ENCODE measurements at regions not wholly inside any gene's neighbourhood (a gene's known extent, or its start where the extent isn't known, plus 50 kb on each side); places are given as distances from the start of the nearest gene placed in this dataset.

- DNase-seq (no peak), ATAC-seq (no peak)
- no peaks in the 10 kb centered on the region for H3K27me3 ChIP-seq
- no peak for TF ChIP-seq CTCF (IDR thresholded peaks at IDR 0.05)
- no peak overlapping the region for H3K4me3 ChIP-seq
- H3K36me3 ChIP-seq, result no peaks in the 10 kb centered on the region
- H3K27ac ChIP-seq, result no peak overlapping the region
- no peaks in the 10 kb centered on the region for H3K4me1 ChIP-seq
- 71% methylated on average over 5 of the region's 5 CpGs for WGBS, 2 donors
- intact Hi-C loops (cut with DNase I), result no loop called here
- no peaks in the 10 kb centered on the region for H3K9me3 ChIP-seq
These were observed 298.3 kb downstream of the RBM43 start for GRCh38 chr2:150963336-150963735.

DNA sequence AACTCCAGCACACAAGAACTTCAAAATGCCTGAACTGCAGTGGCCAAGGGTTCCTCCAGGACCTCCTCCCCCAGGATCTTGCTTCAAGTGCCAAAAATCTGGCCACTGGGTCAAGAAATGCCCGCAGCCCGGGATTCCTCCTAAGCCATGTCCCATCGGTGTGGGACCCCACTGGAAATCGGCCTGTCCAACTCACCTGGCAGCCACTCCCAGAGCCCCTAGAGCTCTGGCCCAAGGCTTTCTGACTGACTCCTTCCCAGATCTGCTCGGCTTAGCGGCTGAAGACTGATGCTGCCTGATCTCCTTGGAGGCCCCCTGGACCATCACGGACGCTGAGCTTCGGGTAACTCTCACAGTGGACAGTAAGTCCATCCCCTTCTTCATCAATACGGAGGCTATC, 306.4 kb downstream of the RBM43 start:
- intact Hi-C loops (cut with DNase I), result no loop called here
- Histone ChIP-seq H3K4me1 (no peaks in the 10 kb centered on the region), H3K27ac (no peak overlapping the region), H3K36me3 (no peaks in the 10 kb centered on the region), H3K4me3 (no peak overlapping the region), H3K9me3 (peaks cover 0 to 11% (median 3%) of the 10 kb centered on the region in 11 donors), H3K27me3 (no peaks in the 10 kb centered on the region)
- DNase-seq, result no peak
- no peak for TF ChIP-seq CTCF (IDR thresholded peaks at IDR 0.05)
- ATAC-seq, result no peak
- 94 to 95% methylated on average over 10 of the region's 10 CpGs for WGBS, 2 donors

- no peak for DNase-seq
- H3K36me3 ChIP-seq, result no peaks in the 10 kb centered on the region
- no peaks in the 10 kb centered on the region for H3K4me1 ChIP-seq
- intact Hi-C loops (cut with DNase I), result no loop called here
- no peak overlapping the region for H3K27ac ChIP-seq
- H3K4me3 ChIP-seq, result no peak overlapping the region
- H3K27me3 ChIP-seq, result no peaks in the 10 kb centered on the region
- no peak for TF ChIP-seq CTCF (IDR thresholded peaks at IDR 0.05)
- H3K9me3 ChIP-seq, result peaks cover 0 to 22% (median 10%) of the 10 kb centered on the region in 11 donors
- no peak for ATAC-seq
These were observed 314.8 kb downstream of the RBM43 start for GRCh38 chr2:150946831-150947230.

GRCh38 chr2:150944315-150944714, 317.3 kb downstream of the RBM43 start:
- DNase-seq (no peak), ATAC-seq (no peak)
- Histone ChIP-seq H3K9me3 (peaks cover 0 to 4% (median 0%) of the 10 kb centered on the region in 11 donors), H3K4me3 (no peak overlapping the region), H3K4me1 (no peaks in the 10 kb centered on the region), H3K27me3 (no peaks in the 10 kb centered on the region), H3K27ac (no peak overlapping the region), H3K36me3 (no peaks in the 10 kb centered on the region)
- WGBS, 2 donors, result 85 to 87% methylated on average over 1 of the region's 1 CpG
- TF ChIP-seq CTCF (IDR thresholded peaks at IDR 0.05), result no peak
- intact Hi-C loops (cut with DNase I), result no loop called here

- 74% methylated on average over 3 of the region's 3 CpGs for whole genome bisulfite sequencing, 2 donors
- intact Hi-C loops (cut with DNase I), result no loop called here
These were observed 322.6 kb downstream of the RBM43 start for GRCh38 chr2:150939087-150939486.

More at GRCh38 chr2:150939087-150939486, 322.6 kb downstream of the RBM43 start:
- no peaks in the 10 kb centered on the region for H3K27me3 ChIP-seq
- no peaks in the 10 kb centered on the region for H3K36me3 ChIP-seq
- no peaks in the 10 kb centered on the region for H3K4me1 ChIP-seq
- no peak for TF ChIP-seq CTCF (IDR thresholded peaks at IDR 0.05)
- DNase-seq (no peak), ATAC-seq (no peak)
- no peaks in the 10 kb centered on the region for H3K9me3 ChIP-seq
- H3K4me3 ChIP-seq, result no peak overlapping the region
- H3K27ac ChIP-seq, result no peak overlapping the region

Measured in heart right ventricle (tissue), 16 donors.